ENCODE measurements at regions not wholly inside any gene's neighbourhood (a gene's known extent, or its start where the extent isn't known, plus 50 kb on each side); places are given as distances from the start of the nearest gene placed in this dataset.

- no peak for TF ChIP-seq EZH2phosphoT487 (IDR thresholded peaks at IDR 0.05; ENCODE audit: borderline replicate concordance, low read length)
- TF ChIP-seq EZH2 (IDR thresholded peaks at IDR 0.05; ENCODE audit: low read length, unreplicated experiment) = no peak
- TF ChIP-seq CTCF (conservative IDR thresholded peaks at IDR 0.05; ENCODE audit: low read depth, low read length) = no peak
- no peak overlapping the region for H3K9ac ChIP-seq (ENCODE audit: low read length)
- ATAC-seq (no peak), DNase-seq (no peak)
- H3K36me3 ChIP-seq (ENCODE audit: low read depth, low read length) = no peaks in the 10 kb centered on the region
- H2AFZ ChIP-seq (ENCODE audit: low read length) = no peak overlapping the region
- no peaks in the 10 kb centered on the region for H3K79me2 ChIP-seq (ENCODE audit: low read length)
- intact Hi-C loops (cut with micrococcal nuclease) = no loop called here
- H3K9me3 ChIP-seq (ENCODE audit: low read length) = no peaks in the 10 kb centered on the region
- ChIA-PET CTCF (no interaction called here), POLR2A (ENCODE audit: unreplicated experiment) (no interaction called here)
- no peaks in the 10 kb centered on the region for H3F3A ChIP-seq (ENCODE audit: low read length, unreplicated experiment)
- no peaks in the 10 kb centered on the region for H3K27me3 ChIP-seq (ENCODE audit: low read length)
- no peaks in the 10 kb centered on the region for H3K9me2 ChIP-seq (replicated peaks; ENCODE audit: low read length)
- no peak overlapping the region for H3K4me2 ChIP-seq (ENCODE audit: low read length)
- no peak overlapping the region for H3K4me3 ChIP-seq (ENCODE audit: low read length)
- no peaks in the 10 kb centered on the region for H3K4me1 ChIP-seq (ENCODE audit: insufficient read depth, low read length)
- H4K20me1 ChIP-seq (ENCODE audit: low read length) = no peaks in the 10 kb centered on the region
- BruUV-seq (replicated peaks) = no TSS peak
- H3K27ac ChIP-seq (ENCODE audit: low read length) = no peak overlapping the region
Measured at GRCh38 chr4:149203256-149204001, 612.2 kb downstream of the IQCM start.

- Histone ChIP-seq H3K36me3 (ENCODE audit: low read depth, low read length) (no peaks in the 10 kb centered on the region), H3K9me3 (ENCODE audit: low read length) (no peaks in the 10 kb centered on the region), H3K9me2 (replicated peaks; ENCODE audit: low read length) (no peaks in the 10 kb centered on the region), H3K79me2 (ENCODE audit: low read length) (no peaks in the 10 kb centered on the region), H3F3A (ENCODE audit: low read length, unreplicated experiment) (no peaks in the 10 kb centered on the region), H4K20me1 (ENCODE audit: low read length) (no peaks in the 10 kb centered on the region), H2AFZ (ENCODE audit: low read length) (no peak overlapping the region), H3K27ac (ENCODE audit: low read length) (no peak overlapping the region), H3K27me3 (ENCODE audit: low read length) (no peaks in the 10 kb centered on the region), H3K4me2 (ENCODE audit: low read length) (no peak overlapping the region), H3K4me3 (ENCODE audit: low read length) (no peak overlapping the region), H3K9ac (ENCODE audit: low read length) (no peak overlapping the region), H3K4me1 (ENCODE audit: insufficient read depth, low read length) (no peaks in the 10 kb centered on the region)
- ATAC-seq (no peak), DNase-seq (no peak)
- ChIA-PET CTCF (no interaction called here), POLR2A (ENCODE audit: unreplicated experiment) (no interaction called here)
- TF ChIP-seq EZH2phosphoT487 (IDR thresholded peaks at IDR 0.05; ENCODE audit: borderline replicate concordance, low read length) (no peak), EZH2 (IDR thresholded peaks at IDR 0.05; ENCODE audit: low read length, unreplicated experiment) (no peak), CTCF (conservative IDR thresholded peaks at IDR 0.05; ENCODE audit: low read depth, low read length) (no peak)
- intact Hi-C loops (cut with micrococcal nuclease) = no loop called here
- BruUV-seq (replicated peaks) = no TSS peak
Measured at GRCh38 chr4:149202117-149202516, 613.5 kb downstream of the IQCM start.

GRCh38 chr4:149199594-149199993, 616.0 kb downstream of the IQCM start:
- BruUV-seq (replicated peaks) = no TSS peak
- H3K36me3 ChIP-seq (ENCODE audit: low read depth, low read length) = no peaks in the 10 kb centered on the region
- intact Hi-C loops (cut with micrococcal nuclease) = no loop called here

More at GRCh38 chr4:149199594-149199993, 616.0 kb downstream of the IQCM start:
- H2AFZ ChIP-seq (ENCODE audit: low read length) = no peak overlapping the region
- H3K9me2 ChIP-seq (replicated peaks; ENCODE audit: low read length) = no peaks in the 10 kb centered on the region
- DNase-seq (no peak), ATAC-seq (no peak)
- no peak for TF ChIP-seq EZH2phosphoT487 (IDR thresholded peaks at IDR 0.05; ENCODE audit: borderline replicate concordance, low read length)
- no peak for TF ChIP-seq CTCF (conservative IDR thresholded peaks at IDR 0.05; ENCODE audit: low read depth, low read length)
- TF ChIP-seq EZH2 (IDR thresholded peaks at IDR 0.05; ENCODE audit: low read length, unreplicated experiment) = no peak
- POLR2A ChIA-PET (ENCODE audit: unreplicated experiment) = no interaction called here
- no peak overlapping the region for H3K4me2 ChIP-seq (ENCODE audit: low read length)
- no peak overlapping the region for H3K4me3 ChIP-seq (ENCODE audit: low read length)
- CTCF ChIA-PET = no interaction called here
- H3K79me2 ChIP-seq (ENCODE audit: low read length) = no peaks in the 10 kb centered on the region
- no peaks in the 10 kb centered on the region for H3K4me1 ChIP-seq (ENCODE audit: insufficient read depth, low read length)
- no peaks in the 10 kb centered on the region for H3F3A ChIP-seq (ENCODE audit: low read length, unreplicated experiment)
- no peaks in the 10 kb centered on the region for H4K20me1 ChIP-seq (ENCODE audit: low read length)
- H3K9me3 ChIP-seq (ENCODE audit: low read length) = no peaks in the 10 kb centered on the region
- H3K27me3 ChIP-seq (ENCODE audit: low read length) = no peaks in the 10 kb centered on the region
- H3K9ac ChIP-seq (ENCODE audit: low read length) = no peak overlapping the region
- H3K27ac ChIP-seq (ENCODE audit: low read length) = no peak overlapping the region

Data from PC-3 (cell line).